Fibroblast of skin of left quadriceps (primary cell): ENCODE measurements at regions not wholly inside any gene's neighbourhood (a gene's known extent, or its start where the extent isn't known, plus 50 kb on each side); places are given as distances from the start of the nearest gene placed in this dataset.

ENCODE experiments used
- DNase-seq, 2 experiments: peaks; one replicate each; pipeline ENCODE4 v3.0.0-alpha.2; 2013; ENCODE audit warnings: low read depth in 2 of 2

DNA sequence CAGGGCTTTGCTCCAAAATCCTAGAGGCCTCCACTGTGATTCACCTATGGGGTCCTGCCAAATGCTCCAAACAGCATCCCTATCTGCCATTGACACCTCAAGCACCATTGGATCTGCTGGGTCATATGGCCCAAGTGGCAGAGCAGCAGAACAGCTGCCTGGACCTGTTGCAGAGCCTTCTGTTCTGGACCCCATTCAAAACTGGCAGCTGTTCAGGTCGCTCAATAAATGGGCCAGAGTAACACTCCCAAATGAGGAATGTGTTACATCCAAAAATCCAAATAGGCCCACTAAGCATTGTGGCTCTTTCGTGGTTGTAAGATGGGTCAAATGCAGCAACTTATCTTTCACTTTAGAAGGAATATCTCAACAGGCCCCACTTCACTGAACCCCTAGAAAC, 783.6 kb downstream of the DCDC2C start:
- DNase-seq = no peak

DNA sequence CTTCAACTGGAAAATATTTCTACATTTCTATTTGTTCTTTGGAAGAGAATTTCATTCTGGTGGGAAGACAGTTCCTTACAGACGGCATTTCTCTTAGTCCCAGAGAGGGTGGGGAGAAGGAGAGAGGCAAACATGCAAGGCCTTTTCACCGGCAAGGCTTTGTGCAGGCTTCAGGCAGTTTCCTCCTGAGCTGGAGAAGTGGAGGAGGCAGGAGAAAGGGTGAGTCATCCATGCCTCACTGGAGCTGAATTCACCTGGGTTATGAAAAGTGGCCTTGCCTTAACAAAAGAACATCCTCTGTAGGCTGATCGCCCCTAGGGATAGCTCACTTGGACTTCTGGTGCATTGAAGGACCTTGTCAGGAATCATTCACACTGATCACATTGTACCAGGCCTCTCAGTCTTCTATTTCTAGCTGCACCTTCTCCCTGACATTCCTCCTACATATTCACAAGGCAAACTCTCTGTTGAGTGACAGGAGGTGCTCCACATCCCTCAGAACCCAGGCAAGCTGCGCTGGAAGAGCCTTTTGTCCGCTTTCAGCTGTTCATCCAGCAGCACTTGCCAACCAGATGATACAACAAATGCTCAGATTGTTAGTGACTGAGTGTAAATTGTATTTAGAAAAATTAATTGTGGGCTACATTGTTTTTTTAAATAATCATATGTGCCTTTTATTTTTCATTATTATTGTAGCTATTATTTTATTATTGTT, 796.1 kb downstream of the DCDC2C start:
- no peak for DNase-seq

DNA sequence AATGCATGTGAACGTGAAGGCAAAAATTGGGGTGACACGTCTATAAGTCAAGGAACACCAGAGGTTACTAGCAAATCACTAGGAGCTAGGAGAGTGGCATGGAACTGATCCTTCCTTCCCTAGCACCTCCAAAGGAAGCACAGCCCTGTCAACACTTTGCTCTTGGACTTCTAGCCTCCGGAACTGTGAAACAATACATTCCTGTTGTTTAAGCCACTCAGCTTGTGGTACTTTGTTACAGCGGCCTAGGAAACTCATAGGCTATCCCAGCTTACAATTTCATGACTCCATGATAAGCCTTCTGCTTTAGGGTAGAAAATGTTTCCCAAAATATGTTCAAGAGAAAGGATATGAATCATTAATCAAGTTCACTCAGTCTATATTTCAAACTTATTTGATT, 798.1 kb downstream of the DCDC2C start:
- DNase-seq = no peak

DNA sequence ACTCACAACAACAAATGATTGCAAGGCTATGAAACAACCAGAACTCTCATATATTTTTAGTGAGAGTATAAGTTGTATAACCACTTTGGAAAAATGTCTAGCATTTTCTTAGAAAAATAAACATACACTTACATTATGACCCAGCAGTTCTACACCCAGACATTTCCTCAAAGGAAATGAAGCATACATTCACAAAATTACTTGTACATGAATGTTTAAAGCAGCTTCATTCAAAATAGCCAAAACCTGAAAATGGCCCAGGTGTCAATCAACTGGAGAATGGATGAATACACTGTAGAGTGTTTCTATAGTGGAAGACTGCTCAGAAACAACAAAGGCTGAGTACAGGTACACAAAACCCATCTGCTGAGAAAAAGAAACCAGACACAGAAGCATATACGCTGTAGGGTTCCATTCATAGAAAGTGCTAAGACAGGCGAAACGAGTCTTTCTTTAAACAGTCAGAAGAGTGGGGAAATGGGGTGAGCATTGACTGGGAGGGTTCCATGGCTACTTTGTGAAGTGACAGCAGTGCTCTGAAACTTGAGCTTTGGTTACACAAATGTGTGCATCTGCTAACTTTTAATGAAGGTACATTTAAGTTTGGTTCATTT, 799.0 kb downstream of the DCDC2C start:
- DNase-seq = no peak

DNA sequence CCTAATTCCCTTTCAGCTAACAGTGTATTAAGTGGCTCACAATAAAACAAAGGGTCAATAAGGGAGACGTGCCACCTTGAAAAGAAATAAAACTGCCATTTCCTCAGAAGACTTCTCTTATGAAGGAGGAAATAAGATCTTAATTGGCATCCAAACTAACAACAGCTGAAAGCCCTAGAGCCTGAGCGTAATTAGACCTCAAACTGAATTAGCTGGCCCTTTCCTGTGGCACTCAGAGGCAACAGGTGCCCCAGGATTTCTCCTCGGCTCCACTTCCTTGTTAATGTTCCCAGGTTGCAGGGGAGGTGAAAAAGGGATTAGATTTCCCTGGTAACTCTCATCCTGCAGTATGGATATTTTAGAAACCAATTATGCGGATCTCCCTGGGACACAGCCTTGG, 804.3 kb downstream of the DCDC2C start:
- no peak for DNase-seq

DNA sequence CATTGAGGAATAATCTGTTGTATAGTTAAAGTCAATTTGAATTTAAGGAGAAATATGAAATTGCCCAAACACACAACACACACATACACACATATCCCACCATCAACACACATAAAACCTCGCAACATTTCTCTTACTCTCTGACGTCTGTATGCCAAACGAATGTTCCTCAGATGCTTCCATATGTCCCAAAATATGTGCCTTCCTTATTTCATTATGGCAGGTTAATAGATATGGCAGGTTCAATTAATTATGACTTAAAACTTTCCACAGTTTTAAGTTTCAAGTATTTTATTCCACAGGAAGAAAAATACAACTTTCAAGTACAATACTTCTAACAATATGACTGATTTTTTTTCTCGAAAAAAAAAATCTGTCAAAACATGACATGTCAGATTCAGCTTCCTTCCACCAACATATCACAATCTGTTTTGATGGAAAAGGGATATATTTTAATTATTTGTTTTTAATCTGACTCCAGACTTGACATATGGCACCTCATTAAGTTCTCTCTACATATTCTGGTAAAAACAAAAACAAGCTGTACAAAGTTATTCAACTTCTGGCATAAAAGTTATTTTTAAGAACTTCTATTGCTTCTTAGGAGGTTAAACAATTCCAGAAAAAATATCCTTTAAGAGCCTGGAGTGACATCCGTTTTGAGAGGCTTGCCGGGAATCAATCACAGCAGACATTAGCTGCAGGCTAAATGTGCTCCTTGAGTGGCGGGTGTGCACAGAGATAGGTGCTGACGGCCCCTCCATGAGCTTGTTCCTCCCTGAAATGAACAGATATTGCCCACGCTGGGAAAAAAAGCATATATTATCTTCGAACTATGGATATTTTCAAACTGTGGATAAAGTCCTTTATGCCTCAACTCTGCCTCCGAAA, 812.7 kb downstream of the DCDC2C start:
- no peak for DNase-seq

DNA sequence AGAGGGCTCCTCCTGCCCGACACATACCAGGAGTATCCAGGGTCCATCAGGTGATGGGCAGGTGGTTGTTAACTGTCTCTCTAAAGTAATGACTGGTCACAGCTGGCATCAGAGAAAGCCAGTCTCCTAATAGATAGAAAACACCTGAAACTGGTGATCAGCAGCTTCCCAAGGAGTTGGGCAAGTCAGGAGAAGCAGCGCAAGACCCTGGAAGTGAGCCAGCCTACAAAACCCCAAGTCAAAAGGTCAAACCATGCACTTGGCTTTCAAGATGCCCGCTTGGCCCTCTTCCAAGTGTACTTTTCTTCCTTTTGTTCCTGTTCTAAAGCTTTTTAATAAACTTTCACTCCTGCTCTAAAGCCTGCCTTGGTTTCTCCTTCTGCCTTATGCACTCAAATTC, 815.2 kb downstream of the DCDC2C start:
- no peak for DNase-seq

DNA sequence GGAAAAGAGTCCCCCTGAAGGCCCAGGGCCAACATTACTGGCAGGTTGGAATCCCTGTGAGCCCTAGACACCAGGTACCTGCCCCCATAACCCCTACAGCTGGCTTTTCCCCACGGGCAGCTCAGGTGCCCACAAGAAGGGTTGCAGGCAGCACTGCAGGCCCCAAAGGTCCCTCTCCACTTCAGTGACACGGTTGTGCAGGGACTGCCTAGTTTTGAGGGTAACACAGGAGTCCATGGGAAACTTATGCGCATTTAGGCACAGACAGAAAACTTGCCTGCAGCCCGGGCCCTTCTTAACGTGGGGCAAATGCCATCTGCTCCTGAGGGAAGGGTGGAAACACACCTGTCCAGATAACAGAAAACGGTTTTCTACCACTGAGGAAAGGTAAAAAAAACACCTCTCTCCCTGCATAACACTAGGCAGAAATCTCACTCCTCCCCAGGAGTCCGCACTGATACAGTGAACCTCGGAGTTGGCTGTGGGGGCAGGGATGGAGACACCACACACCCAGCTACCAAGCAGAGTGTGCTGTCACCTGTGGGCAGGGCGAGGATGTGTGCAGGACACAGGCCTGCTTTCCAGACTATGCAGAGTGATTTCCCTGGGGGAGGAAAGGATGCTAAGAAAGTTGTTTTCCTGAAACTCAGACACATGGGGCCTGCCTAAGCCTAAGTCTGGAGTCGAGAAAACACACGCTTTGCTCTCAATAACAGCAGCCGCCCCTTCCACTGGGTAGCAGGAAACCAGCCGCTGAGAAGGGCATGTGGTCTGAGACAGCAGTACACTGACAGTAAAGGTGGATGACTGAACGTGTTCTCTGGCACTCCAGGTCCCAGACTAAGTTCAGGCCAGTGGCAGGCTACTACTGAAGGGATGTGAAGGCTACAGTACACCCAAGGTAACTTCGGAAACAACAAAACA, 819.4 kb downstream of the DCDC2C start:
- no peak for DNase-seq

DNA sequence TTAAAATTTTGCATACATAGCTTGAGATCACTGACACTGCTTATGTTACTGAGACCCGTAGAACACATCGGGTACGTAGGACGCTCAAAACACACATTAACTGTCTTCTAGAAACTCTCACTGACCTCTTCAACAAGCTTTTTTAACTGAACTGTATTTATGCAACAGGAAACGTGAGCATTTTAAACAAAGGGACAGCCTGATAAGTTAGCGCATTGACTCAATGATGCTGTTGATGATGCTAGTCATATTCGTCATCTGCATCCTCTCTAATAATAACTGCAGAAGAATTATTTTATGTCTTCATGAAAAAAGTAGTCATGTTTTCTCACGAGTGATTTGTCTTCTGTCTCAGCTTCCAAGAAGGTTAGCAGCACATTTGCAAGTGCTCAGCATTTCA, 824.0 kb downstream of the DCDC2C start:
- DNase-seq = no peak

DNA sequence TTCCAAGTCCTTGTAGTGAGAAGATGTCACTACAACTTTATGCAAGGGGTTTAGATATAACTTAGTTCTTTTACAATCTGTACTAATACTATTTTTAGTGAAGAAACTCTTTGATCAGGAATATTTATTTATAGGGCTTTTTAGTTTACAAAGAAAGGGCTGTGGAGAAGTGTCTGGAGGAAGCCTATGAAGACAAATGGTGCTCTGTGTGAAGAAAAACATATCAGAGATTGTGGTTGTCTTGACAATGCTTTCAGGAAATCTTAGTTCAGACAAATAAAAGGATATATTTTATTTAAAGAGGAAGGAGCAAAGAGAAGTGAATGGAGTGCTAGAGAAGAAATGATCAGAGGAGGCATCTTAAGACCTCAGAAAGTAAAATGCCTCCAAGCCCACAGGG, 824.9 kb downstream of the DCDC2C start:
- no peak for DNase-seq

DNA sequence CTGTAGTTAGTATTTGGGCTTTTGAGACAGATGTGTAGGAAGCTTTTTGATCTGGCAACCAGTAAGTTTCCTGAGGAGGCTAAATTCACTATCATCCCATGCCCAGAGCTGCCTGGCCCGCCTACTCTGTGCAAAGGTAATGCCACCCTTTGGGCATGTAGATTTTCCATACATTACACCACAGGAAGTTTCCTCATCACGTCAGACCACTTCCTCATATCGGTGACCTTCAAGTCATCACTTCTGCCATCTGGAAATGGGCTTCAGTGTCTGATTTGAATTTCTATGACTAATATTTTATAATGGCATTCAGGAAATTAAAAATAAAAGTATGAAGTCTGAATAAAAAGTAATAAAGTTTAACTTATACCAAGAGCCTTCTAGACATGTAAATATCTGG, 825.4 kb downstream of the DCDC2C start:
- DNase-seq = no peak

DNA sequence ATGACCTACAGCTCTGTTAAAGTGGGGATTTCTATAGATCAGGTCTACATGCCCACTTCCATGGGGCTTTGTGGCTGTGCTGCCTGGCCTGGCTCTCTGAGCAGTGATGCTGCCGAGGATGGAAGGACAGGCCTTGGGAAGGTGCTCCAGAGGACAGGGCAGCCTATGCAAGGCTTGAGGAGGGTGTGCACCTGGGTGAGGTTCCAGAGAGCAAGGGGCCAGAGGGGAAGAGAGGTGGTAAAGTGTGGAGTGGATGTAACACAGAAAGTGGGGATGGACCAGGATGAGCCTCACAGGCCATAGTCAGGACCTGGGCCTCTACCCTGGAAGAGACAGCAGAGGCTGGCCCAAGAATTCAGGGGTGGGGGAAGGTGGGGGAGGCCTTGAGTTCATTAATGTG, 826.4 kb downstream of the DCDC2C start:
- DNase-seq = no peak

DNA sequence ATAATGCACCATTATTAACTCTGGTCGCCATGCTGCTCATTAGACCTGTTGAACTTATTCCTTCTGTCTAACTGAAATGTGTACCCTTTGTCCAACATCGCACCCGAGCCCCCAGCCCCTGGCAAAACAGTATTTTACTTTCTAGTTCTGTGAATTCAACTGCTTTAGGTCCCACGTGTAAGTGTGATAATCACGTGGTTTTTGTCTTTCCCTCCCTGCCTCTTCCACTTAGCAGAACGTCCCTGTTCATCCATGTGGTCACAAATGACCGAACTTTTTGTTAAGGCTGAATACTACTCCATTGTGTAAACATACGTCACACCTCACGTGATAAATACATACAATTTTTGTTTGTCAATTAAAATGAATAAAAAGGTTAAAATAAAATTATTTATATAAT, 826.9 kb downstream of the DCDC2C start:
- no peak for DNase-seq

DNA sequence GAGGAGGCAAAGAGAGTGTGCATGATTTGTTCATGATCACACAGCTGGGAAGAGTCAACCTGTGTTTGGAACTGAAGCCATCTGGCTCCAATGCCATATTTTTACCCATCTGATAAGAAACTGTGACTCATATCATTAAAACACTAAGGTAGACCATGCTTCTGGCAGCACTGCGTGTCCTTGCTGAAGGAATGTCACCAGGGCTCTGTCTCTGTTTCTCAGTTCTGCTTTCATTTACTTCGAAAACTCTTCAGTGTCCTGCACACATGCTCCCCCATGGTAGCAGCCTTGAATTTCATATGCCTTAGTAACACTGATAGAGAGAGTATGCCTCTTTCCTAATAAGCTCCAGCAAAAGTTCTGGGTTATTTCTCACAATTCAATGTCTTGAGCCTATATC, 830.4 kb downstream of the DCDC2C start:
- DNase-seq = no peak

DNA sequence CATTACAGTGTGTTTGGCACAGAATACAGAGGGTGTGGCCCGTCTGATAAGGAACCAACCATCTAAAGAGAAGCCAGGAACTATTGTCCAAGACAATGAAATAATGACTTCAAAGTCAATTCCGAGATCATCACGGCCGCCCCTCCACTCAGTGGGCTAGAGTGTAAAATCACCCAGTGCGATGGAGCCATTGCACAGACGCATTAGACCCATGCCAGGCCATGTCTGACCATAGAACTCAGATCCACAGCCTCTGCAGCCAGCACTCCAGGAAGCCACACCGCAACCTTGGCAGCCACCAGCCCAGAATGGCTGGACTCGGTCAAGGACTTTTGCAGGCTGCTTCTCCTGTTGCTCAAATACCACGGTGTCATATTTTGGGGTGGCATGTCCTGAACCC, 835.7 kb downstream of the DCDC2C start:
- no peak for DNase-seq

DNA sequence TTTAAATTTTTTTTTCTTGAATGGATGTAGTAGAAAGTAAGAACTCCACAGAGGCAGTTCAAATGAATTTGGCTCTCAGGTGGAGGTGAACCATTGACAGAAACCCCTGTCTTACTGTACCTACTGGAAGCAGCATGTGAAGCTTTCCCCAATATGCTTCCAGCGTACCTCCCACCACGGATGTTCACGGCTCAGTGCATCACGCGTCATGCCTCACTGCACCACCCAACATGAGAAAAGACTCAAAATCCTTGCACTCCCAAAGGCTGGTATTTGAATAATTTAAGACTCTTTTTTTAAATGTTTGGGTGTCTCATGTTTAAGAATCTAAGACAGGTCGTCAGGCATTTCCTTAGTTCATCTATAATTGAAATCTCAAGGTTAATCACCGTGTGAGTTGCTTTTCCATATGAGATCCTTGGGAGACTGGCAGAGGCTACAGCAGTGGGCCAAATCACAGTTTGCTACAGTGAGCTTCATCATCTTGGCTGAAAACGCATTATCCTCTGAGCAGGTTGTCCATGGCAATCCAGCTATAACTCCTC, 846.4 kb downstream of the DCDC2C start:
- DNase-seq = no peak

DNA sequence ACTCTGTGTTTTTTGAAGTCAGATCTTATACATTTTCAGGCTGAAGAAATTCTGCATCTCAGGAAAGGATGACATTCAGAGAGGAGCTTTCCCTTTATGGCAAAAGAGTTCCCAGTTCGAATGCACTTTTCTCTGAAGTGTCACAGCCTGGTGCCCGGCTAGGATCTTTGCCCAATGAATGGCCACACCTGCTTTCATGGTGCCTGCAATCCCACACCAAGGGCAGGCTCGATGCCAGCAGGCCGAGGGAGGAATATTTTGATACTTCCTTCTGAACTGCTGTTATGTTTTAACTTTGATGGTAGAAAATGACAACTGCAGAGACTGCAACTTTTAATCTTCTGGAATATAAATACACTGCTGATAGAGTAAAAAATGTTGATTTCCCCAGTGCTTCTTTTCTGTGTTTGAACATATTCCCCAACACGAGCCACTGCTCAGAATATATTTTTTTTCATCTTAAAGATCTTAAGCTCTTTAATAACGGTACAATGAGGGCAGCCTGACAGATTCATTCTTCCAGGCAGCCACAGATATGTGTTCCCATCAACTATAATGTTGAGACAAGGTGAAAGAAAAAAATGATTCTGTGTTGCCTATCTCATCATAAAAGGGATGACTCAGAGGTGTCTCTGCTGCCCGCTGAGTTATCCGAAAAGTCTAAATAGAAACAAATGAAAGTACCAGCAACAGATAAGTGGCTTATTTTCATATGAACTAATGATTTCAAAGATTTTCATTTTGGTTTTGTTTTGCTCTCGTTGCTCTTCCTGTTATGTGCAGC, 848.5 kb downstream of the DCDC2C start:
- DNase-seq = no peak

DNA sequence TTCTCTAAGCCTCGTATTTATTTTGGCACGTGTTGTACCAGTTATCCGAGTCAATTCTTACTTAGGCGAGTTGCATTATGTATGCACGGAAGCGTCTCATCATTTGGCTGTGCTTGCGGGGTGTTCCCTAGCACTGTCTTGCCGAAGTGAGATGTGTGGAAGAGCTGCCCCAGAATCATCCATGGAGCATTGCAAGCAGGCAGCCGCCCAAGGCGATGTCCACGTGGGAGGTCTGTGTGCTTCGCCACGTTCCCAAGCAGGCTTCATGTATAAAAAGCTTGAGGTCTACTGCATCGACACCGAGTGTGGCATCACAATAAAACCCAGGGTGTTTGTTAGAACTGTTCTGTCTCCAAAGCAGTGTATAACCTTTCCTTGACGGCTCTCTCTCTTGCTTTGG, 849.9 kb downstream of the DCDC2C start:
- no peak for DNase-seq

DNA sequence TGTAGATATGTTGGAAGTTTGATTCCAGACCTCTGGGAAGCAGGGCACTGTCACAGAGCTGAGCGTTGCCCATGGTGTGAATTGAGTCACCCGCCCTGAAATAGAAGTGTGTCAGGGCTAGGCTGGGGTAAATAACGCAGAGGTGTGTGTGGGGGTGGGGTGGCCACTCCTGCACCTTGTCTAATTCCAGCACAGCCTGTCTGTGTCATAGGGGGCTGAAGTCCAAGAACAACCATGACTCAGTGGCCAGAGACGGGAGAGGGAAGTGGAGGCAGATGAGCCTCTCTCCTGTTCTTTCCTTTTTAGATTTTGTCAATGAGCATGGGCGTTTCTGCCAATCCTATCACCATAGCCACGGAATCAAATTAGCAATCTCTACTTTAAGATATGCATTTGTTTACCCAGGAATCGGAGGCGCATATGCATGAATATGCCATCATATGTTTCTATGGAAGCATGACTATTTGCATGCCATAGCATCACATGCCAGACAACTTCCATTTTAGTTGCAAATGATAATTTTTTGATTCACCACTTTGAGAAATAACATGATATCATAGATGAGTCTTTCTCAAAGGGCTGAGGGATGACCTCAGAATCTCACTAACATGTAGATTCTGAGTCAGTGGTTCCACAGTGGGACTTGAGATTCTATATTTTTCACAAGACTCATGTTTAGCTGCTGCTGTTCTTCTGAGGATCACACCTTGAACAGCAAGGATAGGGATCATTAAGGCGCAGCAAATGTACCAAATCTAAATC, 852.9 kb downstream of the DCDC2C start:
- no peak for DNase-seq

DNA sequence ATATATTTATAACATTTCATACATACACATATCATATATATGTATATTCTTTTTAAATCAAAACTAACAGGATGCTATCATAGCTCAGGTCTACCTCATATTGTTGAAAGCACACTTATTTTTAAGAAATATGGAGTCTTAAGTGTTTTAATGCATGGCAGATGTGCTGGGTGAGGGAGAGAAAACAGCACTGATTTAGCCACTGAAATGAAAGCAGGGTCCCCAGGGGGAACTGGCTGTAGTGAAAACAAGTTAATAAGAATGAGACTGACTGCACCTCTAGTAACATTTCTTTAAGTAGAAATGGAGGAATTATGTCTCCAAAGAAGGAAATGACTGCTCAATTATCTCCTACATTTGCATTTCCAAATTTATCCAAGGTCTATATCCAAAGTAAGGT, 857.8 kb downstream of the DCDC2C start:
- no peak for DNase-seq
